Osteoblast (primary cell): ENCODE measurements at regions not wholly inside any gene's neighbourhood (a gene's known extent, or its start where the extent isn't known, plus 50 kb on each side); places are given as distances from the start of the nearest gene placed in this dataset.

Experiments used
- DNase-seq: peaks from one replicate; pipeline ENCODE4 v3.0.0; 2011; ENCODE audit warnings: low spot score, mixed read lengths; ENCODE audit not compliant: insufficient read length; ENCODE audit errors: missing footprints
- H2AFZ ChIP-seq: 2 replicates; pipeline ENCODE4 v1.6.0; 2011; ENCODE audit warnings: mild to moderate bottlenecking, low read length
- H3K27ac ChIP-seq: 2 replicates; pipeline ENCODE4 v1.5.1; 2011; ENCODE audit warnings: mild to moderate bottlenecking, low read depth, low read length, moderate library complexity
- H3K27me3 ChIP-seq: 2 replicates; pipeline ENCODE4 v1.6.0; 2012; ENCODE audit warnings: mild to moderate bottlenecking, control low read depth, inconsistent platforms, low read length, moderate library complexity; ENCODE audit not compliant: insufficient read depth
- H3K36me3 ChIP-seq: 2 replicates; pipeline ENCODE4 v1.5.1; 2011; ENCODE audit warnings: mild to moderate bottlenecking, low read length, control low read depth, moderate library complexity; ENCODE audit not compliant: insufficient read depth
- H3K4me1 ChIP-seq: 2 replicates; pipeline ENCODE4 v1.5.1; 2011; ENCODE audit warnings: mild to moderate bottlenecking, low read length, control low read depth, moderate library complexity; ENCODE audit not compliant: insufficient read depth
- H3K4me2 ChIP-seq: 2 replicates; pipeline ENCODE4 v1.6.0; 2011; ENCODE audit warnings: mild to moderate bottlenecking, low read length; ENCODE audit not compliant: insufficient read depth
- H3K4me3 ChIP-seq: fragments of 200-600 bp; sonication (generic); 3 replicates; pipeline ENCODE4 v1.5.1; 2012; ENCODE audit warnings: mild to moderate bottlenecking, low read length, inconsistent platforms; ENCODE audit not compliant: insufficient read depth
- H3K79me2 ChIP-seq: 2 replicates; pipeline ENCODE4 v1.6.0; 2012; ENCODE audit warnings: mild to moderate bottlenecking, low read length, control low read depth, inconsistent platforms; ENCODE audit not compliant: insufficient read depth
- H3K9me3 ChIP-seq: 2 replicates; pipeline ENCODE4 v1.5.1; 2011; ENCODE audit warnings: low read depth, low read length, control low read depth
- H4K20me1 ChIP-seq: 2 replicates; pipeline ENCODE4 v1.6.0; 2012; ENCODE audit warnings: mild to moderate bottlenecking, low read length, control low read depth; ENCODE audit not compliant: insufficient read depth
- CTCF ChIP-seq: IDR thresholded peaks from 2 replicates; pipeline ENCODE4 v1.5.1; 2011; ENCODE audit warnings: mild to moderate bottlenecking, low read depth, low read length, moderate library complexity; ENCODE audit errors: extremely low read depth

GRCh38 chr17:79435962-79436361, 174.9 kb downstream of the RBFOX3 start:
- no peak for DNase-seq
- no peak overlapping the region for H3K4me3 ChIP-seq

GRCh38 chr17:79435296-79435695, 175.6 kb downstream of the RBFOX3 start:
- Histone ChIP-seq H3K4me3 (no peak overlapping the region), H3K4me1 (no peaks in the 10 kb centered on the region), H2AFZ (no peak overlapping the region), H3K36me3 (no peaks in the 10 kb centered on the region), H3K4me2 (no peak overlapping the region), H3K79me2 (no peaks in the 10 kb centered on the region), H3K9me3 (no peaks in the 10 kb centered on the region), H3K27me3 (no peaks in the 10 kb centered on the region), H3K27ac (no peak overlapping the region), H4K20me1 (no peaks in the 10 kb centered on the region)
- no peak for DNase-seq
- no peak for TF ChIP-seq CTCF

More at GRCh38 chr17:79435962-79436361, 174.9 kb downstream of the RBFOX3 start:
- Histone ChIP-seq H3K9me3 (no peaks in the 10 kb centered on the region), H3K36me3 (no peaks in the 10 kb centered on the region), H3K4me1 (no peaks in the 10 kb centered on the region), H3K4me2 (no peak overlapping the region), H3K79me2 (no peaks in the 10 kb centered on the region), H3K27me3 (no peaks in the 10 kb centered on the region), H4K20me1 (no peaks in the 10 kb centered on the region), H3K27ac (no peak overlapping the region), H2AFZ (no peak overlapping the region)
- TF ChIP-seq CTCF, result no peak

- Histone ChIP-seq H3K36me3 (no peaks in the 10 kb centered on the region), H3K79me2 (no peaks in the 10 kb centered on the region), H3K27me3 (no peaks in the 10 kb centered on the region), H2AFZ (no peak overlapping the region), H3K4me1 (no peaks in the 10 kb centered on the region), H3K27ac (no peak overlapping the region), H4K20me1 (no peaks in the 10 kb centered on the region), H3K9me3 (no peaks in the 10 kb centered on the region), H3K4me3 (no peak overlapping the region), H3K4me2 (no peak overlapping the region)
- no peak for TF ChIP-seq CTCF
- no peak for DNase-seq
Observed at GRCh38 chr17:79434215-79434614, 176.6 kb downstream of the RBFOX3 start.

GRCh38 chr17:79433379-79433778, 177.5 kb downstream of the RBFOX3 start:
- H3K27ac ChIP-seq, result no peak overlapping the region
- H3K9me3 ChIP-seq, result no peaks in the 10 kb centered on the region
- TF ChIP-seq CTCF, result no peak
- no peak for DNase-seq
- no peaks in the 10 kb centered on the region for H3K4me1 ChIP-seq
- H3K4me3 ChIP-seq, result no peak overlapping the region
- no peaks in the 10 kb centered on the region for H4K20me1 ChIP-seq
- no peaks in the 10 kb centered on the region for H3K79me2 ChIP-seq
- no peaks in the 10 kb centered on the region for H3K36me3 ChIP-seq
- H3K27me3 ChIP-seq, result no peaks in the 10 kb centered on the region
- H3K4me2 ChIP-seq, result no peak overlapping the region
- H2AFZ ChIP-seq, result no peak overlapping the region
